AG04449 (cell line): ENCODE measurements at regions not wholly inside any gene's neighbourhood (a gene's known extent, or its start where the extent isn't known, plus 50 kb on each side); places are given as distances from the start of the nearest gene placed in this dataset.

Experiments used
- CTCF ChIA-PET: fragments of 350-600 bp; formaldehyde crosslinking; extraction: SDS; loops from one replicate; lab custom pipeline; 2021; ENCODE audit warnings: antibody characterized with exemption; lab: Yijun Ruan, JAX
- POLR2A ChIA-PET: fragments of 400-600, 350-600 bp; formaldehyde crosslinking; extraction: SDS; loops from one replicate; lab custom pipeline; 2020; ENCODE audit warnings: antibody characterized with exemption, inconsistent platforms; lab: Yijun Ruan, JAX
- DNase-seq: peaks from one replicate; pipeline ENCODE4 v3.0.0-alpha.2; 2010; ENCODE audit warnings: low read depth, low spot score
- H3K4me3 ChIP-seq: 2 replicates; pipeline ENCODE4 v1.5.1; 2011; ENCODE audit warnings: low read depth, mild to moderate bottlenecking, control low read depth, low read length
- TF ChIP-seq, protein P1 (sequence below): IDR thresholded peaks from one replicate; pipeline ENCODE4 v1.5.1; 2011; ENCODE audit warnings: mild to moderate bottlenecking, moderate library complexity, low read length, control low read depth, inconsistent platforms; ENCODE audit not compliant: insufficient read depth; ENCODE audit errors: missing control alignments

DNA sequence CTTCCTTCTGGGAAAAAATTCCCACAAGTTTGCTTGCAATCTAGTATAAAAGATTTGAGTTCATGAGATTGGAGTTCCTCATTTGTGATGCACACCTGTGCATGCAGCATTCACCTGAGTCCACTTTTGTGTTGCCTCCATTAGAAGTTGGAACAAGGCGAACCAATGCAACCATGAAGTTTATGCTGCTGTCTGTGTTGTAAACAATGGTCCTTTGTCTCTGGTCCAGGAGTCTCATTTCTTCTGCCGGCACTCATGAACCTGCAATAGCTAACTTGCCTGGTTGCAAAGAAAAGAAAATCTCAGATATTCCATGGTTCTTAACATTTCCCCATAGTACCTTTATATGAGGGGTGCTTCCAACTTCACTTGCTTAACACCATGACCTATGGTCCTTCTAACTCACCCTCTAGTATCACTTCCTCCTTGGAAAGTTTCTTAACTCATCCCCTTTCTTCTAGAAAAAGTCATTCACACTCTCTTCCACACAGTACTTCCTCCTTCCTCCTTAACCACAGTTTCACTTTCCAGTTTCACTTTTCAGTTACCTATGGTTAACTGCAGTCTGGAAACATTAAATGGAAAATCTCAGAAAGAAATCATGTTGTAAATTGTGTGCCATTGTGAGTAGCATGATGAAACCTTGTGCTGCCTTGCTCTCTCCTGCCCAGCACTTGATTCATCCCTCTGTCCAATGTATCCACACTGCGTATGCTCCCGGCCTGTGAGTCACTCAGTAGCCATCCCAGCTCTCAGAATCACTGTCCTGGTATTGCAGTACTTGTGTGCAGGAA is 128.8 kb upstream of the TRIB2 start:
- POLR2A ChIA-PET, result no interaction called here
- H3K4me3 ChIP-seq, result no peak overlapping the region
- TF ChIP-seq, protein P1, sequence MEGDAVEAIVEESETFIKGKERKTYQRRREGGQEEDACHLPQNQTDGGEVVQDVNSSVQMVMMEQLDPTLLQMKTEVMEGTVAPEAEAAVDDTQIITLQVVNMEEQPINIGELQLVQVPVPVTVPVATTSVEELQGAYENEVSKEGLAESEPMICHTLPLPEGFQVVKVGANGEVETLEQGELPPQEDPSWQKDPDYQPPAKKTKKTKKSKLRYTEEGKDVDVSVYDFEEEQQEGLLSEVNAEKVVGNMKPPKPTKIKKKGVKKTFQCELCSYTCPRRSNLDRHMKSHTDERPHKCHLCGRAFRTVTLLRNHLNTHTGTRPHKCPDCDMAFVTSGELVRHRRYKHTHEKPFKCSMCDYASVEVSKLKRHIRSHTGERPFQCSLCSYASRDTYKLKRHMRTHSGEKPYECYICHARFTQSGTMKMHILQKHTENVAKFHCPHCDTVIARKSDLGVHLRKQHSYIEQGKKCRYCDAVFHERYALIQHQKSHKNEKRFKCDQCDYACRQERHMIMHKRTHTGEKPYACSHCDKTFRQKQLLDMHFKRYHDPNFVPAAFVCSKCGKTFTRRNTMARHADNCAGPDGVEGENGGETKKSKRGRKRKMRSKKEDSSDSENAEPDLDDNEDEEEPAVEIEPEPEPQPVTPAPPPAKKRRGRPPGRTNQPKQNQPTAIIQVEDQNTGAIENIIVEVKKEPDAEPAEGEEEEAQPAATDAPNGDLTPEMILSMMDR, result no peak
- CTCF ChIA-PET, result interaction anchor here (1.2 kb wide), 1 partner anchor 129 kb away, joined by 4 read pairs; the partner anchor contains the start of gene TRIB2
- peak; percentile 86 for DNase-seq

DNA sequence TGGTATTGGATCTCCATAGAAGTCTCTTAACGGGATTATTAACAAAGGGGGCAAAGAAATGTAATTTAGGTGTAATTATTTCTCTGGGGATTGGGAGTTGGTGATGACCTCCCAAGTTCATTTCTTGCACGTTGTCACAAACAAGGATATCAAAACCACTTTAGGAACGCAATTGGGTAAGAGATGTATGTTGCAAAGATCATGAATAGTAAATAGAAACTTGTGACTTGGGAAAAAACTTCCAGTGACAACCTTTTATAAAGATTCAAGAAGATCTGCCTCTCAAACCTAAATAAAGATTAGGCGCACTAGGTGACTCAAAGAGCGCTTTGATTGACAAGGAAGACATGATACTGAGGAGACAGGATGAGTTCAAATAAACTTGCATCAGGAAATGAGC is 127.8 kb upstream of the TRIB2 start:
- ChIA-PET CTCF (interaction anchor here (1.2 kb wide), 1 partner anchor 128 kb away, joined by 4 read pairs; the partner anchor contains the start of gene TRIB2), POLR2A (no interaction called here)
- H3K4me3 ChIP-seq, result no peak overlapping the region
- DNase-seq, result no peak
- TF ChIP-seq, protein P1, result no peak

DNA sequence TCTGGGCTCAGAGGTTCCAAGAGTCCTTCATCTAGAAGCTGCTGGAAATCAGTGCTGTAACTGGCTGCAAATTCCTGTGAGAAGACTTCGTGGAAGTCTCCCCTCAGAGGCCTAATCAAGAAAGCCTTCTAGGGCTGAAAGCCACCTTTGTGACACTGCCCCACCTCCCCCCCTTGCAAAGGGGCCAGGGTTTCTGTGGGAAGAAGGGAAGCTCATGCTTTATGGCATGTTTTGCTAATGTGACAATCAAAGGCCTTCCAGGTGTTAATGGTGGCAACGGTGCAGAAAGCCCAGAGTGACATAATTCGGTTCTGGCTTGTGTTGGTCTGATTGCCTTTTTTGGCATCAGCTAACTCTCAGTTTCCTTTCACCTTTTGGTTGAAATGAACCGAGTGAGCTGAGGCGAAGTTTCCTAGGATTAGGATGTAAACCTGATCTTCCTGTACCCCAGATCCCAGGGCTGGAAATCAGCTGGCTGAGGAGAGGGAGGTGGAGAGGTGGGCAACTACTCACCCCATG is 126.9 kb upstream of the TRIB2 start:
- ChIA-PET CTCF (no interaction called here), POLR2A (no interaction called here)
- H3K4me3 ChIP-seq, result no peak overlapping the region

DNA sequence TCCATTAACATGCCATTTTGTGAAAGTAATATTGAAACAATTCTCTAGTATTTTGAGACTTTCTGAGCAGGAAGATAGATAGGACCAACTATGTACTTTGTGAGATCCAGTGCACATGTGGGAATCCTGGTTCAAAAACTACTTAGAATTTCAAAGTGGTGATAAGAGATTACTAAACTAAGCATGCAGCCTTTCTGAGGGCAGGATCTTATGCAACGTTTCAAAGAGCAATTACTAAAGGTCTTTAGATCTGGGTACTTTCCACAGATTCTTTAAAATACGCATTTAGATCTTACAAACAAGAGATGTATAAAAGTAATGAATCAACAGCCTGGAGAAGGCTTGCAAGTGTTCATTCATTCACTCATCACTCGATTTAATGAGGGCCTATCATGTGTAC is 124.4 kb upstream of the TRIB2 start:
- TF ChIP-seq, protein P1, result no peak
- DNase-seq, result no peak
- CTCF ChIA-PET, result no interaction called here
- H3K4me3 ChIP-seq, result no peak overlapping the region
- POLR2A ChIA-PET, result no interaction called here

More for the DNA sequence above, 126.9 kb upstream of the TRIB2 start:
- TF ChIP-seq, protein P1, result no peak
- no peak for DNase-seq

DNA sequence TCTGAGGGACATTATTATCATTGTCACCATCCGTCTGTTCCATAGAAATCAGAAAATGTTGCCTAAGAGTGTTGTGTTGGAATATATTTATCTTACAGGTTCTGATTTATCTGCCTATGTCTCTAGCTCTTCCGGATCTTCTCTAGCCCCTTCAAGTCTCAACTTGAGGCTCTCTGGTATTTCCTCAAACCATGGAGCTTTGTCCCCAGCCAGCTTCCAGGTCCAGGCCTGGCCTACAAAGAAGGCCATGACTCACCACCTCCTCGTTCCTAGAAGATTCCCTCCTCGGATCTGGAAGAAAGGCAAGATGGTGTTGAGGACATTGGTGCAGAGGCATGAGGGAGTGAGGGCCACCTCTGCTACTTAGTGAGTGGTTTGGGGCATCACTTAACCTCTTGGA is 122.1 kb upstream of the TRIB2 start:
- TF ChIP-seq, protein P1, result no peak
- ChIA-PET POLR2A (no interaction called here), CTCF (no interaction called here)
- H3K4me3 ChIP-seq, result no peak overlapping the region
- no peak for DNase-seq

DNA sequence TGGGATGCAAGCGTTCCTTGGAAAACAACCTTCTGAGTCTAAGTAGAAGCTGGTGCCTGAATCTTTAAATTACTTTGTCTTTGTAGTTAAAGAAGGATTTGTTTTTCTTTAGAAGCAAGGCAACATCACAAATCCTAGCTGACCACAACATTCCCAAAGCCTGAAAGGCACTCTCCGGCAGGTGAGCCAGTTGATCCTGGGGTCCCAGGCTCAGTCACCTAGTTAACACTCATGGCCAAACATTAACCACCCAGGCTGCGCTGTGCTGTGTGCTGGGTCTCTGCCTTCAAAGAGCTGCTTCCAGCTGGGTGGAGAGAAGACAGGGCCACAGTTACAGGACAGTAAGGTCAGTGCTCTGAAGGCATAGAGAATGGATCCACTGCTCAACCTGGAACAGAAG is 120.0 kb upstream of the TRIB2 start:
- CTCF ChIA-PET, result interaction anchor here (1.2 kb wide), 1 partner anchor 9 kb away, joined by 4 read pairs; no protein-coding TSS in a partner anchor
- POLR2A ChIA-PET, result no interaction called here

More for the DNA sequence above, 120.0 kb upstream of the TRIB2 start:
- no peak for DNase-seq
- TF ChIP-seq, protein P1, result no peak
- H3K4me3 ChIP-seq, result no peak overlapping the region
